Adrenal gland (tissue), 5 donors: ENCODE measurements at regions not wholly inside any gene's neighbourhood (a gene's known extent, or its start where the extent isn't known, plus 50 kb on each side); places are given as distances from the start of the nearest gene placed in this dataset.

Source experiments
- CTCF ChIP-seq, 6 experiments: fragments of 450-650 bp in 4 of 6; fragments of 200-600 bp in 2 of 6; sonication (generic) in 1 of 6; IDR thresholded peaks; 1 replicate in 5 of 6; 2 replicates in 1 of 6; pipeline versions ENCODE4 v1.5.1 to v1.8.0; 2016 to 2021; ENCODE audit warnings: antibody characterized with exemption in 6 of 6, mild to moderate bottlenecking in 2 of 6, moderate library complexity in 1 of 6
- POLR2A ChIP-seq, 2 donors: fragments of 450-650 bp; IDR thresholded peaks; one replicate each; pipeline ENCODE4 v1.6.1; 2017; ENCODE audit warnings: antibody characterized with exemption in 2 of 2, mild to moderate bottlenecking in 2 of 2, moderate library complexity in 1 of 2
- donor health status: DM: no; HTN: no; CAD: no.

- no peak for TF ChIP-seq CTCF (IDR thresholded peaks at IDR 0.05)
- TF ChIP-seq POLR2A (IDR thresholded peaks at IDR 0.05), result no peak
Observed at GRCh38 chr2:4838626-4839025, 853.6 kb upstream of the SOX11 start.
